ENCODE measurements at regions not wholly inside any gene's neighbourhood (a gene's known extent, or its start where the extent isn't known, plus 50 kb on each side); places are given as distances from the start of the nearest gene placed in this dataset.

DNA sequence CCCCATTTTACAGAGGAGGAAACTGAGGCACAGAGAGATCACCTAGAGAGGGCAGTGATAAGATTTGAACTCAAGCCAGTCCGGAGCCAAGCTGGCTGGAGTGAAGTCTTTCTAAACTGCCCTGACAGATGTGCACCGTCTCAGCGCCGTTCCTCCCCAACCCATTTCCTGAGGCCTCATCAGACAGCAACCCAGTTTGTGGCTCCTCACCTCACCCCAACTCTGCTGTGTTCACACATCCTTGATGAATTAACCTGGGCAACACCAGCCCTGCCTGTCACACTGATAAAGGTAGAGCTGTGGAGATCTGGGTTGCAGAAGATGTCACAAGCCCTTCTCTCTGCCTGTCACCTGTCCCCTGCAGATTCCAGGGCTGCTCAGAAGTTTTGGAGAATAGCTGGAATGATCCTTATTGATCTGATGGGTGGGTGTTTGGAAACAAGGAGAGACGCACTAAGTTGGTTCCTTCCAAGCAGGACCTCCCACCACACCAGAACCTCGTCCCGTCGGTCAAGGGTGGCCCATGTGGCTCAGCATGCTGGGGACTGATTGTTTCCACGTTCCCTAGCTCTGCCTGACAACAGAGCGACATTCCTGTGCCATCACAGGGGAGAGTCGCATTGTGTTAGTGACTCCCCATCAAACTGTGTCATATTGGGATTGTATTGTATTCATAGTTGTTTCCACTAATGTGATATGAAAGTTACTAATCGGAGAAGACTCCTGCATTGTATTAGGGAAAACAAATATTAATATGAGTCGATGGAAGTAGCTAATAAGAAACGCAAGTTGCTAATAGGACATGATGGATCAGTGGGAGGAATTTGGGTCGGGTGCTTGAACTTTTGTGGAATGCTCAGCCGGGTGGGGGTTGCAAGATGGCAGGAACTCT lies 200.6 kb downstream of the PHETA1 start (continued):
- TF ChIP-seq ZBTB21 (tag by site-specific recombination; IDR thresholded peaks at IDR 0.05) (no peak), ZNF223 (tag by site-specific recombination; IDR thresholded peaks at IDR 0.05) (no peak), ZNF266 (tag by site-specific recombination; IDR thresholded peaks at IDR 0.05; ENCODE audit: low read depth) (no peak), ZNF791 (tag by site-specific recombination; IDR thresholded peaks at IDR 0.05) (no peak)

DNA sequence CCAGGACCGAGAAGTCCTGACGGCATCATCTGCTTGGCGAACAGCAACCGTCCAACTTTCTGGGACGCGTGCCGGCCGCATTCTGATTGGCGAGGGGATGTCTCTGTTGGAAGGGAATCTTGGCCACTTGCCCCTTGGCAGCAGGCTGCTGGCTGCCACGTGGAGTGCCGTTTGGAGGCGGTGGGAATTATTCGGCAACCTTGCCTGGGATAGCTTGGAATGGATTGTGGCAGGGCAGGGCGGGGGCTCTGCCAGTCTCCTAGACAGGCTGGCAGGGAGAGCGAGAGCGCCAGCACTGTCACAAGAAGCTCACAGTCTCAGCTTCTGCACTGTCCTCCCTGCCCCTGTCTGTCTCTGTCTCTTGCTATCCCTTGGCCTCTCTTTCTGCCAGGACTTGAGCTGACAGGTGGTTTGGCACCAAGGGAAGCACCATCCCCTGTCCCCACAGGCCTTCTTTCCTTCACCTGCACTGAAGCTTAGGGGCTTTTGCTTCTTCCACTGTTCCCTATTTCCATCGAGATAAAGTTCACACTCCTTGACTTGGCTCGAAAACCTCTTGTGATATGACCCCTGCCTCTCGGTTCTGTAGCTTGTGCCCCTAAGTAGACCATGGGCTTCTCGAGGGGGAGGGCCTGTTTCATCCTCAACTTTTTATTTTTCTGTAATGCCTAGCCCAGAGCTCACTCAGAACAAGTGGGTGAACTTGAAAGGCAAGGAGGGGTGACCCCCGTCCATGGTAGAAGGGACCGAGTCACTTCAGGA lies 201.9 kb downstream of the PHETA1 start:
- ChIA-PET POLR2A (no interaction called here), CTCF (interaction anchor here (0.7 to 1.5 kb wide), 2 partner anchors 272 to 658 kb away, joined by 3 read pairs; no protein-coding TSS in a partner anchor)
- H3K36me3 ChIP-seq (ENCODE audit: control insufficient read depth in 2 of 2, insufficient read depth in 1 of 2, low read length in 2 of 2) = no peaks in the 10 kb centered on the region
- no peaks in the 10 kb centered on the region for H3K9me3 ChIP-seq (ENCODE audit: control insufficient read depth, insufficient read depth, low read depth, low read length)
- no peak overlapping the region for H3K4me3 ChIP-seq (ENCODE audit: low read depth, low read length)
- no peak overlapping the region for H3K27ac ChIP-seq (ENCODE audit: extremely low read depth, low read depth, low read length)
- H3K4me1 ChIP-seq (ENCODE audit: control insufficient read depth, insufficient read depth, low read length) = no peaks in the 10 kb centered on the region
- no peak for TF ChIP-seq ZNF530 (tag by site-specific recombination; IDR thresholded peaks at IDR 0.05; ENCODE audit: low read depth)
- TF ChIP-seq ZNF366 (tag by site-specific recombination; conservative IDR thresholded peaks at IDR 0.05) = no peak
- TF ChIP-seq, protein P1, sequence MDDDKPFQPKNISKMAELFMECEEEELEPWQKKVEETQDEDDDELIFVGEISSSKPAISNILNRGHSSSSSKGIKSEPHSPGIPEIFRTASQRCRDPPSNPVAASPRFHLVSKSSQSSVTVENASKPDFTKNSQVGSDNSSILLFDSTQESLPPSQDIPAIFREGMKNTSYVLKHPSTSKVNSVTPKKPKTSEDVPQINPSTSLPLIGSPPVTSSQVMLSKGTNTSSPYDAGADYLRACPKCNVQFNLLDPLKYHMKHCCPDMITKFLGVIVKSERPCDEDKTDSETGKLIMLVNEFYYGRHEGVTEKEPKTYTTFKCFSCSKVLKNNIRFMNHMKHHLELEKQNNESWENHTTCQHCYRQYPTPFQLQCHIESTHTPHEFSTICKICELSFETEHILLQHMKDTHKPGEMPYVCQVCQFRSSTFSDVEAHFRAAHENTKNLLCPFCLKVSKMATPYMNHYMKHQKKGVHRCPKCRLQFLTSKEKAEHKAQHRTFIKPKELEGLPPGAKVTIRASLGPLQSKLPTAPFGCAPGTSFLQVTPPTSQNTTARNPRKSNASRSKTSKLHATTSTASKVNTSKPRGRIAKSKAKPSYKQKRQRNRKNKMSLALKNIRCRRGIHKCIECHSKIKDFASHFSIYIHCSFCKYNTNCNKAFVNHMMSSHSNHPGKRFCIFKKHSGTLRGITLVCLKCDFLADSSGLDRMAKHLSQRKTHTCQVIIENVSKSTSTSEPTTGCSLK (tag by site-specific recombination; IDR thresholded peaks at IDR 0.05) = no peak
- TF ChIP-seq, protein P2, sequence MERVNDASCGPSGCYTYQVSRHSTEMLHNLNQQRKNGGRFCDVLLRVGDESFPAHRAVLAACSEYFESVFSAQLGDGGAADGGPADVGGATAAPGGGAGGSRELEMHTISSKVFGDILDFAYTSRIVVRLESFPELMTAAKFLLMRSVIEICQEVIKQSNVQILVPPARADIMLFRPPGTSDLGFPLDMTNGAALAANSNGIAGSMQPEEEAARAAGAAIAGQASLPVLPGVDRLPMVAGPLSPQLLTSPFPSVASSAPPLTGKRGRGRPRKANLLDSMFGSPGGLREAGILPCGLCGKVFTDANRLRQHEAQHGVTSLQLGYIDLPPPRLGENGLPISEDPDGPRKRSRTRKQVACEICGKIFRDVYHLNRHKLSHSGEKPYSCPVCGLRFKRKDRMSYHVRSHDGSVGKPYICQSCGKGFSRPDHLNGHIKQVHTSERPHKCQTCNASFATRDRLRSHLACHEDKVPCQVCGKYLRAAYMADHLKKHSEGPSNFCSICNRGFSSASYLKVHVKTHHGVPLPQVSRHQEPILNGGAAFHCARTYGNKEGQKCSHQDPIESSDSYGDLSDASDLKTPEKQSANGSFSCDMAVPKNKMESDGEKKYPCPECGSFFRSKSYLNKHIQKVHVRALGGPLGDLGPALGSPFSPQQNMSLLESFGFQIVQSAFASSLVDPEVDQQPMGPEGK (tag by site-specific recombination; IDR thresholded peaks at IDR 0.05) = no peak
- no peak for TF ChIP-seq ZNF660 (tag by site-specific recombination; IDR thresholded peaks at IDR 0.05)
- TF ChIP-seq, protein P3, sequence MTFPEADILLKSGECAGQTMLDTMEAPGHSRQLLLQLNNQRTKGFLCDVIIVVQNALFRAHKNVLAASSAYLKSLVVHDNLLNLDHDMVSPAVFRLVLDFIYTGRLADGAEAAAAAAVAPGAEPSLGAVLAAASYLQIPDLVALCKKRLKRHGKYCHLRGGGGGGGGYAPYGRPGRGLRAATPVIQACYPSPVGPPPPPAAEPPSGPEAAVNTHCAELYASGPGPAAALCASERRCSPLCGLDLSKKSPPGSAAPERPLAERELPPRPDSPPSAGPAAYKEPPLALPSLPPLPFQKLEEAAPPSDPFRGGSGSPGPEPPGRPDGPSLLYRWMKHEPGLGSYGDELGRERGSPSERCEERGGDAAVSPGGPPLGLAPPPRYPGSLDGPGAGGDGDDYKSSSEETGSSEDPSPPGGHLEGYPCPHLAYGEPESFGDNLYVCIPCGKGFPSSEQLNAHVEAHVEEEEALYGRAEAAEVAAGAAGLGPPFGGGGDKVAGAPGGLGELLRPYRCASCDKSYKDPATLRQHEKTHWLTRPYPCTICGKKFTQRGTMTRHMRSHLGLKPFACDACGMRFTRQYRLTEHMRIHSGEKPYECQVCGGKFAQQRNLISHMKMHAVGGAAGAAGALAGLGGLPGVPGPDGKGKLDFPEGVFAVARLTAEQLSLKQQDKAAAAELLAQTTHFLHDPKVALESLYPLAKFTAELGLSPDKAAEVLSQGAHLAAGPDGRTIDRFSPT (tag by site-specific recombination; IDR thresholded peaks at IDR 0.05) = no peak
- no peak for TF ChIP-seq ZBTB20 (tag by site-specific recombination; IDR thresholded peaks at IDR 0.05)
- no peak for TF ChIP-seq ZBTB7A (tag by site-specific recombination; IDR thresholded peaks at IDR 0.05; ENCODE audit: low read depth)
- TF ChIP-seq MEIS1 (CRISPR knock-in tag; IDR thresholded peaks at IDR 0.05; ENCODE audit: borderline replicate concordance) = no peak
- TF ChIP-seq, protein P4, sequence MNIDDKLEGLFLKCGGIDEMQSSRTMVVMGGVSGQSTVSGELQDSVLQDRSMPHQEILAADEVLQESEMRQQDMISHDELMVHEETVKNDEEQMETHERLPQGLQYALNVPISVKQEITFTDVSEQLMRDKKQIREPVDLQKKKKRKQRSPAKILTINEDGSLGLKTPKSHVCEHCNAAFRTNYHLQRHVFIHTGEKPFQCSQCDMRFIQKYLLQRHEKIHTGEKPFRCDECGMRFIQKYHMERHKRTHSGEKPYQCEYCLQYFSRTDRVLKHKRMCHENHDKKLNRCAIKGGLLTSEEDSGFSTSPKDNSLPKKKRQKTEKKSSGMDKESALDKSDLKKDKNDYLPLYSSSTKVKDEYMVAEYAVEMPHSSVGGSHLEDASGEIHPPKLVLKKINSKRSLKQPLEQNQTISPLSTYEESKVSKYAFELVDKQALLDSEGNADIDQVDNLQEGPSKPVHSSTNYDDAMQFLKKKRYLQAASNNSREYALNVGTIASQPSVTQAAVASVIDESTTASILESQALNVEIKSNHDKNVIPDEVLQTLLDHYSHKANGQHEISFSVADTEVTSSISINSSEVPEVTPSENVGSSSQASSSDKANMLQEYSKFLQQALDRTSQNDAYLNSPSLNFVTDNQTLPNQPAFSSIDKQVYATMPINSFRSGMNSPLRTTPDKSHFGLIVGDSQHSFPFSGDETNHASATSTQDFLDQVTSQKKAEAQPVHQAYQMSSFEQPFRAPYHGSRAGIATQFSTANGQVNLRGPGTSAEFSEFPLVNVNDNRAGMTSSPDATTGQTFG (tag by site-specific recombination; IDR thresholded peaks at IDR 0.05; ENCODE audit: borderline replicate concordance) = no peak
- TF ChIP-seq, protein P5, sequence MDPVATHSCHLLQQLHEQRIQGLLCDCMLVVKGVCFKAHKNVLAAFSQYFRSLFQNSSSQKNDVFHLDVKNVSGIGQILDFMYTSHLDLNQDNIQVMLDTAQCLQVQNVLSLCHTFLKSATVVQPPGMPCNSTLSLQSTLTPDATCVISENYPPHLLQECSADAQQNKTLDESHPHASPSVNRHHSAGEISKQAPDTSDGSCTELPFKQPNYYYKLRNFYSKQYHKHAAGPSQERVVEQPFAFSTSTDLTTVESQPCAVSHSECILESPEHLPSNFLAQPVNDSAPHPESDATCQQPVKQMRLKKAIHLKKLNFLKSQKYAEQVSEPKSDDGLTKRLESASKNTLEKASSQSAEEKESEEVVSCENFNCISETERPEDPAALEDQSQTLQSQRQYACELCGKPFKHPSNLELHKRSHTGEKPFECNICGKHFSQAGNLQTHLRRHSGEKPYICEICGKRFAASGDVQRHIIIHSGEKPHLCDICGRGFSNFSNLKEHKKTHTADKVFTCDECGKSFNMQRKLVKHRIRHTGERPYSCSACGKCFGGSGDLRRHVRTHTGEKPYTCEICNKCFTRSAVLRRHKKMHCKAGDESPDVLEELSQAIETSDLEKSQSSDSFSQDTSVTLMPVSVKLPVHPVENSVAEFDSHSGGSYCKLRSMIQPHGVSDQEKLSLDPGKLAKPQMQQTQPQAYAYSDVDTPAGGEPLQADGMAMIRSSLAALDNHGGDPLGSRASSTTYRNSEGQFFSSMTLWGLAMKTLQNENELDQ (tag by site-specific recombination; IDR thresholded peaks at IDR 0.05; ENCODE audit: low read depth) = no peak
- no peak for TF ChIP-seq ZFHX2 (tag by site-specific recombination; conservative IDR thresholded peaks at IDR 0.05)
- TF ChIP-seq MZF1 (tag by site-specific recombination; IDR thresholded peaks at IDR 0.05; ENCODE audit: borderline replicate concordance) = no peak
- TF ChIP-seq ZNF394 (tag by site-specific recombination; IDR thresholded peaks at IDR 0.05; ENCODE audit: borderline replicate concordance) = no peak
- TF ChIP-seq, protein P6, sequence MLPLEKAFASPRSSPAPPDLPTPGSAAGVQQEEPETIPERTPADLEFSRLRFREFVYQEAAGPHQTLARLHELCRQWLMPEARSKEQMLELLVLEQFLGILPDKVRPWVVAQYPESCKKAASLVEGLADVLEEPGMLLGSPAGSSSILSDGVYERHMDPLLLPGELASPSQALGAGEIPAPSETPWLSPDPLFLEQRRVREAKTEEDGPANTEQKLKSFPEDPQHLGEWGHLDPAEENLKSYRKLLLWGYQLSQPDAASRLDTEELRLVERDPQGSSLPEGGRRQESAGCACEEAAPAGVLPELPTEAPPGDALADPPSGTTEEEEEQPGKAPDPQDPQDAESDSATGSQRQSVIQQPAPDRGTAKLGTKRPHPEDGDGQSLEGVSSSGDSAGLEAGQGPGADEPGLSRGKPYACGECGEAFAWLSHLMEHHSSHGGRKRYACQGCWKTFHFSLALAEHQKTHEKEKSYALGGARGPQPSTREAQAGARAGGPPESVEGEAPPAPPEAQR (tag by site-specific recombination; IDR thresholded peaks at IDR 0.05) = no peak
- TF ChIP-seq ZNF792 (tag by site-specific recombination; IDR thresholded peaks at IDR 0.05) = no peak
- no peak for TF ChIP-seq ZNF624 (tag by site-specific recombination; IDR thresholded peaks at IDR 0.05)

Measured in HEK293 (cell line).